ENCODE measurements at regions not wholly inside any gene's neighbourhood (a gene's known extent, or its start where the extent isn't known, plus 50 kb on each side); places are given as distances from the start of the nearest gene placed in this dataset.

DNA sequence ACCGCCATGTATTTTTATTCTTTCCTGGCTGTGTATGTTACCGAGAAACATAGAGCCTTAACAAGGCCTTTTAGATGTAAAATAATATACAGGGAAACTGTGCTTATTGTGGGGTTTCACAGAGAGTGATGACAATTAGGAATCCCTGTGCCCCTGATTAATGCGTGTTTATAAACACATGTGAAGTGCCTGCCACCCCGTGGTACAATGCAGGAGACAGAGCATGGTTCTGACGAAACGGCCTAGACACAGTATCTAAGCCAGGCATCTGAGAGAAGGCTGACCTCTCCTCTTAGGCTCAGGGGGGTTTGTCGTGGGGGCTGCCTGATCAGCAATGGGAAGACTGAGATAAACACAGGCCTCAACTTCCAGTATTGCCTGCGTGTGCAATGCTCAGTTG lies 200.0 kb downstream of the AJAP1 start:
- TF ChIP-seq CTCF (conservative IDR thresholded peaks at IDR 0.05; ENCODE audit: low read depth, low read length) (no peak), EZH2phosphoT487 (IDR thresholded peaks at IDR 0.05; ENCODE audit: borderline replicate concordance, low read length) (no peak), EZH2 (IDR thresholded peaks at IDR 0.05; ENCODE audit: low read length, unreplicated experiment) (no peak)
